ENCODE measurements at regions not wholly inside any gene's neighbourhood (a gene's known extent, or its start where the extent isn't known, plus 50 kb on each side); places are given as distances from the start of the nearest gene placed in this dataset.
"Not testable (repeated sequence)": the region's sequence is repeated elsewhere in the genome, so short reads cannot be mapped to it uniquely, and the experiment has no call there.

- H3K4me2 ChIP-seq (replicated peaks; ENCODE audit: low read depth, low read length, poor library complexity, severe bottlenecking), result not testable (repeated sequence)
- 73% methylated on average over 2 of the region's 6 CpGs for WGBS (ENCODE audit: insufficient coverage)
Observed at GRCh38 chr9:63912451-63912850, 1372.6 kb downstream of the FOXD4L5 start.

GRCh38 chr9:63909076-63909475 lies 1375.9 kb downstream of the FOXD4L5 start:
- H3K27me3 ChIP-seq (replicated peaks in 1 of 4; ENCODE audit: control extremely low read depth in 1 of 4, control insufficient read depth in 3 of 4, insufficient read depth in 4 of 4, low read length in 3 of 4); H4K20me1 ChIP-seq (ENCODE audit: control insufficient read depth, insufficient read depth, low read length, poor library complexity, severe bottlenecking); CTCF ChIA-PET; H3K4me2 ChIP-seq (replicated peaks; ENCODE audit: low read depth, low read length, poor library complexity, severe bottlenecking); H3K79me2 ChIP-seq (ENCODE audit: control insufficient read depth, insufficient read depth, low read length); H2AFZ ChIP-seq (ENCODE audit: insufficient read depth, low read depth, low read length, poor library complexity, severe bottlenecking); H3K4me1 Mint-ChIP-seq; POLR2A ChIA-PET; H3K4me1 ChIP-seq (ENCODE audit: control insufficient read depth in 2 of 2, insufficient read depth in 2 of 2, low read length in 2 of 2); H3K9ac ChIP-seq (ENCODE audit: low read length); H3K4me3 Mint-ChIP-seq; H3K4me3 ChIP-seq (ENCODE audit: control extremely low read depth in 1 of 5, extremely low read depth in 1 of 5, insufficient read depth in 1 of 5, low read depth in 2 of 5, low read length in 4 of 5); intact Hi-C loops (cut with micrococcal nuclease); H3K27ac Mint-ChIP-seq; H3K27me3 Mint-ChIP-seq; DNase-seq; H3K9me3 ChIP-seq (ENCODE audit: control extremely low read depth in 1 of 3, control insufficient read depth in 2 of 3, insufficient read depth in 1 of 3, low read length in 2 of 3); H3K27ac ChIP-seq (ENCODE audit: low read length in 2 of 2); ATAC-seq (ENCODE audit: low read depth); H3K36me3 ChIP-seq (replicated peaks in 1 of 2; ENCODE audit: control extremely low read depth in 1 of 2, control insufficient read depth in 1 of 2, extremely low read depth in 1 of 2, insufficient read depth in 2 of 2, low read length in 1 of 2): not testable (repeated sequence)
- H3K9me3 Mint-ChIP-seq (ENCODE audit: insufficient read depth), result peaks cover 13% of the 10 kb centered on the region
- no CpG with 5 or more reads among the region's 3 CpGs for WGBS (ENCODE audit: insufficient coverage)

More at GRCh38 chr9:63912451-63912850, 1372.6 kb downstream of the FOXD4L5 start:
- H3K27me3 Mint-ChIP-seq; H4K20me1 ChIP-seq (ENCODE audit: control insufficient read depth, insufficient read depth, low read length, poor library complexity, severe bottlenecking); H3K4me1 Mint-ChIP-seq; H3K27ac ChIP-seq (ENCODE audit: low read length in 2 of 2); ATAC-seq (ENCODE audit: low read depth); H3K27ac Mint-ChIP-seq; intact Hi-C loops (cut with micrococcal nuclease); H3K79me2 ChIP-seq (ENCODE audit: control insufficient read depth, insufficient read depth, low read length); DNase-seq; H2AFZ ChIP-seq (ENCODE audit: insufficient read depth, low read depth, low read length, poor library complexity, severe bottlenecking); H3K36me3 ChIP-seq (replicated peaks in 1 of 2; ENCODE audit: control extremely low read depth in 1 of 2, control insufficient read depth in 1 of 2, extremely low read depth in 1 of 2, insufficient read depth in 2 of 2, low read length in 1 of 2); H3K9ac ChIP-seq (ENCODE audit: low read length); H3K4me1 ChIP-seq (ENCODE audit: control insufficient read depth in 2 of 2, insufficient read depth in 2 of 2, low read length in 2 of 2); H3K4me3 Mint-ChIP-seq; H3K9me3 ChIP-seq (ENCODE audit: control extremely low read depth in 1 of 3, control insufficient read depth in 2 of 3, insufficient read depth in 1 of 3, low read length in 2 of 3); POLR2A ChIA-PET; CTCF ChIA-PET; H3K27me3 ChIP-seq (replicated peaks in 1 of 4; ENCODE audit: control extremely low read depth in 1 of 4, control insufficient read depth in 3 of 4, insufficient read depth in 4 of 4, low read length in 3 of 4); H3K4me3 ChIP-seq (ENCODE audit: control extremely low read depth in 1 of 5, extremely low read depth in 1 of 5, insufficient read depth in 1 of 5, low read depth in 2 of 5, low read length in 4 of 5); H3K9me3 Mint-ChIP-seq (ENCODE audit: insufficient read depth): not testable (repeated sequence)

GRCh38 chr9:63899637-63900190 lies 1385.3 kb downstream of the FOXD4L5 start:
- H3K4me1 ChIP-seq (ENCODE audit: control insufficient read depth in 2 of 2, insufficient read depth in 2 of 2, low read length in 2 of 2); H3K27me3 Mint-ChIP-seq; H3K27ac ChIP-seq (ENCODE audit: low read length in 2 of 2); H3K4me3 ChIP-seq (ENCODE audit: control extremely low read depth in 1 of 5, extremely low read depth in 1 of 5, insufficient read depth in 1 of 5, low read depth in 2 of 5, low read length in 4 of 5); H3K36me3 ChIP-seq (replicated peaks in 1 of 2; ENCODE audit: control extremely low read depth in 1 of 2, control insufficient read depth in 1 of 2, extremely low read depth in 1 of 2, insufficient read depth in 2 of 2, low read length in 1 of 2); ATAC-seq (ENCODE audit: low read depth); CTCF ChIA-PET; H3K9me3 Mint-ChIP-seq (ENCODE audit: insufficient read depth); DNase-seq; H3K9ac ChIP-seq (ENCODE audit: low read length); H3K79me2 ChIP-seq (ENCODE audit: control insufficient read depth, insufficient read depth, low read length); H4K20me1 ChIP-seq (ENCODE audit: control insufficient read depth, insufficient read depth, low read length, poor library complexity, severe bottlenecking); H3K4me3 Mint-ChIP-seq; H3K9me3 ChIP-seq (ENCODE audit: control extremely low read depth in 1 of 3, control insufficient read depth in 2 of 3, insufficient read depth in 1 of 3, low read length in 2 of 3); POLR2A ChIA-PET; H3K4me1 Mint-ChIP-seq; H3K4me2 ChIP-seq (replicated peaks; ENCODE audit: low read depth, low read length, poor library complexity, severe bottlenecking); H2AFZ ChIP-seq (ENCODE audit: insufficient read depth, low read depth, low read length, poor library complexity, severe bottlenecking); intact Hi-C loops (cut with micrococcal nuclease); H3K27me3 ChIP-seq (replicated peaks in 1 of 4; ENCODE audit: control extremely low read depth in 1 of 4, control insufficient read depth in 3 of 4, insufficient read depth in 4 of 4, low read length in 3 of 4); H3K27ac Mint-ChIP-seq: not testable (repeated sequence)
- 91% methylated on average over 16 of the region's 16 CpGs for WGBS (ENCODE audit: insufficient coverage)

GRCh38 chr9:63881386-63881785 lies 1403.6 kb downstream of the FOXD4L5 start:
- H3K4me3 Mint-ChIP-seq; H3K4me1 Mint-ChIP-seq; H3K4me1 ChIP-seq (ENCODE audit: control insufficient read depth in 2 of 2, insufficient read depth in 2 of 2, low read length in 2 of 2); H3K9me3 Mint-ChIP-seq (ENCODE audit: insufficient read depth); intact Hi-C loops (cut with micrococcal nuclease); ATAC-seq (ENCODE audit: low read depth); CTCF ChIA-PET; H3K79me2 ChIP-seq (ENCODE audit: control insufficient read depth, insufficient read depth, low read length); H3K9ac ChIP-seq (ENCODE audit: low read length); DNase-seq; H3K27me3 ChIP-seq (replicated peaks in 1 of 4; ENCODE audit: control extremely low read depth in 1 of 4, control insufficient read depth in 3 of 4, insufficient read depth in 4 of 4, low read length in 3 of 4); H3K36me3 ChIP-seq (replicated peaks in 1 of 2; ENCODE audit: control extremely low read depth in 1 of 2, control insufficient read depth in 1 of 2, extremely low read depth in 1 of 2, insufficient read depth in 2 of 2, low read length in 1 of 2); H3K27ac Mint-ChIP-seq; H3K27ac ChIP-seq (ENCODE audit: low read length in 2 of 2); H3K9me3 ChIP-seq (ENCODE audit: control extremely low read depth in 1 of 3, control insufficient read depth in 2 of 3, insufficient read depth in 1 of 3, low read length in 2 of 3); H2AFZ ChIP-seq (ENCODE audit: insufficient read depth, low read depth, low read length, poor library complexity, severe bottlenecking); H3K4me3 ChIP-seq (ENCODE audit: control extremely low read depth in 1 of 5, extremely low read depth in 1 of 5, insufficient read depth in 1 of 5, low read depth in 2 of 5, low read length in 4 of 5); H3K27me3 Mint-ChIP-seq; H4K20me1 ChIP-seq (ENCODE audit: control insufficient read depth, insufficient read depth, low read length, poor library complexity, severe bottlenecking); POLR2A ChIA-PET; H3K4me2 ChIP-seq (replicated peaks; ENCODE audit: low read depth, low read length, poor library complexity, severe bottlenecking): not testable (repeated sequence)
- no CpG with 5 or more reads among the region's 5 CpGs for WGBS (ENCODE audit: insufficient coverage)
